Muscle of leg (tissue), 3 donors: ENCODE measurements at regions not wholly inside any gene's neighbourhood (a gene's known extent, or its start where the extent isn't known, plus 50 kb on each side); places are given as distances from the start of the nearest gene placed in this dataset.

Experiments used
- DNase-seq: peaks from one replicate; pipeline ENCODE4 v3.0.0; 2013
- H3K27ac ChIP-seq: one replicate; pipeline ENCODE4 v1.5.1; 2013; ENCODE audit warnings: mild to moderate bottlenecking, low read length, control low read depth
- H3K27me3 ChIP-seq: one replicate; pipeline ENCODE4 v1.6.1; 2013; ENCODE audit warnings: low read length; ENCODE audit not compliant: control insufficient read depth, insufficient read depth
- H3K36me3 ChIP-seq: one replicate; pipeline ENCODE4 v1.6.1; 2013; ENCODE audit warnings: low read length; ENCODE audit not compliant: control insufficient read depth, insufficient read depth
- H3K4me1 ChIP-seq: one replicate; pipeline ENCODE4 v1.6.1; 2013; ENCODE audit warnings: low read length; ENCODE audit not compliant: control insufficient read depth, insufficient read depth
- H3K4me3 ChIP-seq: one replicate; pipeline ENCODE4 v1.5.1; 2013; ENCODE audit warnings: low read length, control low read depth
- H3K9me3 ChIP-seq: replicated peaks from 2 replicates; pipeline ENCODE4 v1.6.1; 2013; ENCODE audit warnings: low read depth, low read length; ENCODE audit not compliant: control insufficient read depth
- WGBS: methylation state at CpG from one replicate; pipeline ENCODE4 v1.1.5; 2013; ENCODE audit warnings: missing lambda C conversion rate; ENCODE audit not compliant: insufficient coverage; 5-methylcytosine and 5-hydroxymethylcytosine counted together

GRCh38 chr9:89743216-89743572 is 138.4 kb downstream of the GADD45G start:
- Histone ChIP-seq H3K4me1 (peaks cover 46% of the 10 kb centered on the region), H3K36me3 (no peaks in the 10 kb centered on the region), H3K27me3 (peaks cover 9% of the 10 kb centered on the region), H3K4me3 (no peak overlapping the region), H3K9me3 (peaks cover 6% of the 10 kb centered on the region), H3K27ac (no peak overlapping the region)
- no peak for DNase-seq
- WGBS = 62% methylated on average over 5 of the region's 5 CpGs

GRCh38 chr9:89743573-89744254 is 138.9 kb downstream of the GADD45G start:
- Histone ChIP-seq H3K4me1 (peaks cover 51% of the 10 kb centered on the region), H3K36me3 (no peaks in the 10 kb centered on the region), H3K4me3 (no peak overlapping the region), H3K27ac (no peak overlapping the region), H3K27me3 (peaks cover 9% of the 10 kb centered on the region), H3K9me3 (peaks cover 6% of the 10 kb centered on the region)
- WGBS = 62% methylated on average over 5 of the region's 8 CpGs
- no peak for DNase-seq

- Histone ChIP-seq H3K27ac (no peak overlapping the region), H3K4me3 (no peak overlapping the region), H3K27me3 (peaks cover 8% of the 10 kb centered on the region), H3K9me3 (peaks cover 6% of the 10 kb centered on the region), H3K36me3 (no peaks in the 10 kb centered on the region), H3K4me1 (peaks cover 56% of the 10 kb centered on the region)
- no peak for DNase-seq
- 68% methylated on average over 4 of the region's 8 CpGs for WGBS
Measured at GRCh38 chr9:89744255-89744648, 139.4 kb downstream of the GADD45G start.

GRCh38 chr9:89744730-89745129 is 139.9 kb downstream of the GADD45G start:
- H3K4me3 ChIP-seq = no peak overlapping the region
- no peak overlapping the region for H3K27ac ChIP-seq
- no peak for DNase-seq
- no peaks in the 10 kb centered on the region for H3K36me3 ChIP-seq
- peaks cover 61% of the 10 kb centered on the region for H3K4me1 ChIP-seq
- WGBS = 95% methylated on average over 2 of the region's 3 CpGs
- peaks cover 6% of the 10 kb centered on the region for H3K9me3 ChIP-seq
- H3K27me3 ChIP-seq = peaks cover 7% of the 10 kb centered on the region

- no peak overlapping the region for H3K4me3 ChIP-seq
- no peaks in the 10 kb centered on the region for H3K36me3 ChIP-seq
- no peak overlapping the region for H3K27ac ChIP-seq
- no peaks in the 10 kb centered on the region for H3K27me3 ChIP-seq
- DNase-seq = peak; percentile 85
- H3K4me1 ChIP-seq = peaks cover 71% of the 10 kb centered on the region
- H3K9me3 ChIP-seq = peaks cover 6% of the 10 kb centered on the region
- 69% methylated on average over 9 of the region's 9 CpGs for WGBS
Measured at GRCh38 chr9:89745601-89746376, 141.0 kb downstream of the GADD45G start.

- peaks cover 77% of the 10 kb centered on the region for H3K4me1 ChIP-seq
- peaks cover 6% of the 10 kb centered on the region for H3K9me3 ChIP-seq
- no peaks in the 10 kb centered on the region for H3K27me3 ChIP-seq
- 49% methylated on average over 12 of the region's 15 CpGs for WGBS
- no peak overlapping the region for H3K4me3 ChIP-seq
- DNase-seq = peak; percentile 94
- peak overlapping the region; percentile 57 for H3K27ac ChIP-seq
- H3K36me3 ChIP-seq = no peaks in the 10 kb centered on the region
Measured at GRCh38 chr9:89746385-89747116, 141.7 kb downstream of the GADD45G start.

GRCh38 chr9:89747596-89747995 is 142.8 kb downstream of the GADD45G start:
- Histone ChIP-seq H3K4me1 (peaks cover 80% of the 10 kb centered on the region), H3K9me3 (peaks cover 6% of the 10 kb centered on the region), H3K4me3 (no peak overlapping the region), H3K27ac (peak overlapping the region; percentile 51), H3K27me3 (no peaks in the 10 kb centered on the region), H3K36me3 (no peaks in the 10 kb centered on the region)
- DNase-seq = peak; percentile 67
- WGBS = 50% methylated on average over 11 of the region's 13 CpGs

- Histone ChIP-seq H3K4me3 (no peak overlapping the region), H3K9me3 (peaks cover 6% of the 10 kb centered on the region), H3K4me1 (peaks cover 75% of the 10 kb centered on the region), H3K36me3 (no peaks in the 10 kb centered on the region), H3K27me3 (no peaks in the 10 kb centered on the region), H3K27ac (peak overlapping the region; percentile 51)
- 84% methylated on average over 5 of the region's 6 CpGs for WGBS
- DNase-seq = no peak
Measured at GRCh38 chr9:89748021-89748670, 143.3 kb downstream of the GADD45G start.

- H3K27ac ChIP-seq = no peak overlapping the region
- H3K27me3 ChIP-seq = no peaks in the 10 kb centered on the region
- 74% methylated on average over 5 of the region's 6 CpGs for WGBS
- no peaks in the 10 kb centered on the region for H3K36me3 ChIP-seq
- H3K4me3 ChIP-seq = no peak overlapping the region
- H3K9me3 ChIP-seq = peaks cover 6% of the 10 kb centered on the region
- DNase-seq = no peak
- peaks cover 68% of the 10 kb centered on the region for H3K4me1 ChIP-seq
Measured at GRCh38 chr9:89748831-89749499, 144.2 kb downstream of the GADD45G start.
